ENCODE measurements at regions not wholly inside any gene's neighbourhood (a gene's known extent, or its start where the extent isn't known, plus 50 kb on each side); places are given as distances from the start of the nearest gene placed in this dataset.

GRCh38 chr4:16959305-16959704 is 60.9 kb upstream of the LDB2 start:
- no peak for TF ChIP-seq REST (IDR thresholded peaks at IDR 0.05; ENCODE audit: low read depth)
- TF ChIP-seq ZBTB7A (IDR thresholded peaks at IDR 0.05; ENCODE audit: low read depth) = no peak
- no peak for TF ChIP-seq MAX (IDR thresholded peaks at IDR 0.05)

- no peak for TF ChIP-seq EGR1 (IDR thresholded peaks at IDR 0.05)
- no peak for TF ChIP-seq USF1 (IDR thresholded peaks at IDR 0.05)
- no peak for TF ChIP-seq FOXM1 (IDR thresholded peaks at IDR 0.05; ENCODE audit: borderline replicate concordance, low read depth)
- TF ChIP-seq TAF1 (IDR thresholded peaks at IDR 0.05; ENCODE audit: low read depth) = no peak
- TF ChIP-seq NFIC (IDR thresholded peaks at IDR 0.05) = no peak
- TF ChIP-seq RAD21 (IDR thresholded peaks at IDR 0.05; ENCODE audit: low read depth) = no peak
- TF ChIP-seq MAX (IDR thresholded peaks at IDR 0.05) = no peak
- TF ChIP-seq REST (IDR thresholded peaks at IDR 0.05; ENCODE audit: low read depth) = no peak
- no peak for TF ChIP-seq YY1 (IDR thresholded peaks at IDR 0.05; ENCODE audit: low read depth)
- TF ChIP-seq EP300 (IDR thresholded peaks at IDR 0.05; ENCODE audit: borderline replicate concordance) = no peak
- TF ChIP-seq CREB1 (IDR thresholded peaks at IDR 0.05; ENCODE audit: low read depth) = no peak
Observed at GRCh38 chr4:16952896-16953630, 54.6 kb upstream of the LDB2 start.

- no peak for TF ChIP-seq EGR1 (IDR thresholded peaks at IDR 0.05)
- no peak for TF ChIP-seq MAX (IDR thresholded peaks at IDR 0.05)
- TF ChIP-seq YY1 (IDR thresholded peaks at IDR 0.05; ENCODE audit: low read depth) = no peak
- TF ChIP-seq FOXM1 (IDR thresholded peaks at IDR 0.05; ENCODE audit: borderline replicate concordance, low read depth) = no peak
- TF ChIP-seq REST (IDR thresholded peaks at IDR 0.05; ENCODE audit: low read depth) = no peak
- TF ChIP-seq TCF12 (IDR thresholded peaks at IDR 0.05; ENCODE audit: low read depth) = no peak
- TF ChIP-seq RAD21 (IDR thresholded peaks at IDR 0.05; ENCODE audit: low read depth) = no peak
Observed at GRCh38 chr4:16952462-16952871, 54.0 kb upstream of the LDB2 start.

Measured in Ishikawa (cell line).